Keratinocyte (primary cell): ENCODE measurements at regions not wholly inside any gene's neighbourhood (a gene's known extent, or its start where the extent isn't known, plus 50 kb on each side); places are given as distances from the start of the nearest gene placed in this dataset.

Source experiments
- CTCF ChIP-seq, 3 experiments: IDR thresholded peaks in 1 of 3; conservative IDR thresholded peaks in 1 of 3; optimal IDR thresholded peaks in 1 of 3; 2 replicates in 2 of 3; 3 replicates in 1 of 3; pipeline versions ENCODE3 to v1.5.1; 2011; ENCODE audit warnings: low read length in 3 of 3, mild to moderate bottlenecking in 3 of 3, moderate library complexity in 2 of 3, control low read depth in 1 of 3, inconsistent platforms in 1 of 3; ENCODE audit not compliant: insufficient read depth in 2 of 3; ENCODE audit errors: extremely low read depth in 1 of 3
- EZH2 ChIP-seq: IDR thresholded peaks from one replicate; pipeline ENCODE4 v1.6.1; 2012; ENCODE audit warnings: inconsistent platforms, mild to moderate bottlenecking, low read length, moderate library complexity

DNA sequence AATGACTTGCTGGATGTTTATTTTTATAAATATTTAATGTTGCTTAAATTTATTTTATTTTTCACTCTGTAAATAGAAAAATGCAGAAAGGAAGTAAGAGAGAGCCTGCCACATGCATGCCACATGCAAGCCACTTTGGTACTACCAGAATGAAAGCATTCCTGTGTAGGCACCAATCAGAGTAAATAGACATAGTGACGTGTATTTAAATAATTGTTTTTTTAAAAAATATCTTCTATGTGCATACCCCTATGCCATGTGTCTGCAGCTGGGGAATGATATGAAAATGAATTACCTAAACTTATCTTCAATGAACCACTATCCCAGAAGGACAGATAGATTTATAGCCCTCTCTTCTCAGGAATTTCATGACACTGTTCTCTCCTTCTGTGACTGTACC lies 651.5 kb upstream of the RIOK2 start:
- no peak for TF ChIP-seq EZH2
- TF ChIP-seq CTCF (optimal IDR thresholded peaks at IDR 0.05 in 1 of 3, IDR thresholded peaks at IDR 0.05 in 1 of 3, conservative IDR thresholded peaks at IDR 0.05 in 1 of 3; ENCODE audit: extremely low read depth in 1 of 3, insufficient read depth in 2 of 3, low read length in 3 of 3), result no peak
